HL-60 (cell line): ENCODE measurements at regions not wholly inside any gene's neighbourhood (a gene's known extent, or its start where the extent isn't known, plus 50 kb on each side); places are given as distances from the start of the nearest gene placed in this dataset.

Experiments used
- DNase-seq, 2 experiments: peaks; one replicate each; pipeline ENCODE4 v3.0.0-alpha.2; 2010 to 2020; ENCODE audit warnings: low read depth in 1 of 2, low spot score in 1 of 2
- H3K27ac ChIP-seq: fragments of 250-450 bp; sonication (Bioruptor Pico); replicated peaks from 2 replicates; pipeline ENCODE4 v1.5.1; 2020; ENCODE audit warnings: mild to moderate bottlenecking, moderate library complexity
- H3K27me3 ChIP-seq: fragments of 250-450 bp; sonication (Bioruptor Pico); 2 replicates; pipeline ENCODE4 v1.5.1; 2021; ENCODE audit warnings: mild to moderate bottlenecking, moderate library complexity; ENCODE audit not compliant: insufficient read depth, poor library complexity, severe bottlenecking
- H3K4me3 ChIP-seq: replicated peaks from 2 replicates; pipeline ENCODE4 v1.5.1; 2011; ENCODE audit warnings: mild to moderate bottlenecking, control low read depth, low read length; ENCODE audit not compliant: insufficient read depth
- CTCF ChIP-seq: IDR thresholded peaks from one replicate; pipeline ENCODE4 v1.5.1; 2011; ENCODE audit warnings: low read length, control low read depth, inconsistent platforms; ENCODE audit not compliant: insufficient read depth
- GABPA ChIP-seq: IDR thresholded peaks from 2 replicates; pipeline ENCODE4 v1.6.1; 2012; ENCODE audit warnings: low read depth
- POLR2AphosphoS5 ChIP-seq: IDR thresholded peaks from 2 replicates; pipeline ENCODE4 v1.6.1; 2012; ENCODE audit warnings: low read depth
- REST ChIP-seq: IDR thresholded peaks from 2 replicates; pipeline ENCODE4 v1.6.1; 2012; ENCODE audit warnings: low read depth; ENCODE audit not compliant: insufficient replicate concordance
- SPI1 ChIP-seq: IDR thresholded peaks from 2 replicates; pipeline ENCODE4 v1.6.1; 2012; ENCODE audit warnings: low read depth, mild to moderate bottlenecking, borderline replicate concordance

DNA sequence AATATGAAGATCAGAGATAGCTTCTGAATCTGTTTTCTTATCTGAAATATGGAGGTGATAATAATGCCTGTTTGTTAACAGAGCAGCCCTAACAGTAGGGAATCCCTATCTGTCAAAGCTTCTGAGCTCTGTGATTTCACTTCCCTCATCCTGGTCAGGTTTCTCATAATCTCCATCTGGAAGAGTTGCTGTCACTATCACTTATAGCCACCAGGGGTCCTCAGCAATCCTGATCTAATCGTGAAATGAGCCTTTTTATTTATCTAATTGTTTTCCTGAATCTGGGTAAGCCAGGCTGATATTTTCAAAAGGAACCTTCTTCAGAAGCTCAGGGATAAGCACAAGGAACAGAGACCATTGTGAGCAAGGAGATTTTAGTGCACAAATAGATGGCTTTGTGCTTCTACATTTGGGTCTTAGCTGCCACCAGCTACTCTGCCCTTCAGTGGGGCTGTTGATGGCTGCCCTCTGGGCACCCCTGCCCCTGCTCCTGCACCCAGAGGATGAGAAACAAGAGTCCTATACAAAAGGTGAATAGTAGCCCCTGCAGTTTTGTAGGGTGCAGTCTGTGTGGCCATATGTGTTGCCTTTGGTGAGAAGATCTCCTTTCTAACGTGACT, 196.4 kb upstream of the RADX start:
- TF ChIP-seq REST, result no peak
- TF ChIP-seq POLR2AphosphoS5, result no peak
- no peak for TF ChIP-seq GABPA
- TF ChIP-seq CTCF, result no peak
- no peak for TF ChIP-seq SPI1
- no peak overlapping the region for H3K4me3 ChIP-seq
- no peaks in the 10 kb centered on the region for H3K27me3 ChIP-seq
- peak in 1 of 2 experiments; percentile 2 for DNase-seq
- H3K27ac ChIP-seq, result no peak overlapping the region

DNA sequence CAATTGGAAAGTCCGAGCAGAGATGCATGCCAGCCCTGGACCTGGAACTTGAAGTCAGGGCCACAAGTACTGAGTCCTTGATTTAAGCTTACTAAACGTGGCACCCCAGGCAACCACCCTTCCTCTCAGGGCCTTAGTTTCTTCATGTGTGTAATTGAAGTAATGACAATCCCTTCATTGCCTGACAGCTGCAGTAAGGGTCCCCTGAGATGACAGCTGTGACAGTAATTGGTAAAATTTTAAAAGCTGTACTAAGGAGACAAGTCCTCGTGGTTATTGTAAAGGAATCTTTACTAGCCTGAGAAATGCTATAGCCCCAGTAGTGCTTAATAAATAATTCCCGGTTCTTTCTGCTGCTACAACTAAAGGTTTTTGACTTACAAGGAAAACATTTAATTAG, 175.1 kb upstream of the RADX start:
- Histone ChIP-seq H3K27me3 (no peaks in the 10 kb centered on the region), H3K4me3 (no peak overlapping the region), H3K27ac (no peak overlapping the region)
- TF ChIP-seq CTCF (no peak), POLR2AphosphoS5 (no peak), GABPA (no peak), REST (no peak), SPI1 (no peak)
- no peak for DNase-seq

- Histone ChIP-seq H3K27ac (no peak overlapping the region), H3K27me3 (no peaks in the 10 kb centered on the region), H3K4me3 (no peak overlapping the region)
- no peak for TF ChIP-seq SPI1
- TF ChIP-seq REST, result no peak
- no peak for TF ChIP-seq GABPA
- TF ChIP-seq POLR2AphosphoS5, result no peak
- TF ChIP-seq CTCF, result no peak
- no peak for DNase-seq
Observed at GRCh38 chrX:106437407-106437806, 174.4 kb upstream of the RADX start.
